DOHH2 (cell line): ENCODE measurements at regions not wholly inside any gene's neighbourhood (a gene's known extent, or its start where the extent isn't known, plus 50 kb on each side); places are given as distances from the start of the nearest gene placed in this dataset.

ENCODE experiments used
- H3F3A ChIP-seq: fragments of 200-600 bp; sonication (generic), shearing (Covaris generic); 2 replicates; pipeline ENCODE4 v1.6.0; 2016; ENCODE audit warnings: antibody characterized with exemption, mild to moderate bottlenecking; ENCODE audit not compliant: control insufficient read depth, insufficient read depth
- H3K27ac ChIP-seq: fragments of 200-600 bp; sonication (generic); 2 replicates; pipeline ENCODE4 v1.5.1; 2014; ENCODE audit warnings: low read depth, mild to moderate bottlenecking, low read length, moderate library complexity
- H3K27me3 ChIP-seq: fragments of 200-600 bp; sonication (generic); 2 replicates; pipeline ENCODE4 v1.6.1; 2014; ENCODE audit warnings: mild to moderate bottlenecking, low read length, mixed read lengths; ENCODE audit not compliant: control insufficient read depth
- H3K36me3 ChIP-seq: fragments of 200-600 bp; sonication (generic); 2 replicates; pipeline ENCODE4 v1.6.1; 2014; ENCODE audit warnings: mild to moderate bottlenecking, low read length, moderate library complexity, mixed read lengths; ENCODE audit not compliant: control insufficient read depth
- H3K4me1 ChIP-seq: fragments of 200-600 bp; sonication (generic); 2 replicates; pipeline ENCODE4 v1.6.1; 2014; ENCODE audit warnings: mild to moderate bottlenecking, low read length, mixed read lengths; ENCODE audit not compliant: control insufficient read depth
- H3K4me2 ChIP-seq: fragments of 200-600 bp; sonication (generic); 2 replicates; pipeline ENCODE4 v1.6.0; 2014; ENCODE audit warnings: mild to moderate bottlenecking, low read length, moderate library complexity
- H3K4me3 ChIP-seq: fragments of 200-600 bp; sonication (generic); 2 replicates; pipeline ENCODE4 v1.5.1; 2014; ENCODE audit warnings: mild to moderate bottlenecking, low read length, mixed read lengths
- H3K79me2 ChIP-seq: fragments of 200-600 bp; sonication (generic); 2 replicates; pipeline ENCODE4 v1.6.1; 2014; ENCODE audit warnings: mild to moderate bottlenecking, low read length, mixed read lengths; ENCODE audit not compliant: control insufficient read depth
- H3K9me2 ChIP-seq: fragments of 200-600 bp; sonication (generic); replicated peaks from 2 replicates; pipeline ENCODE4 v1.6.1; 2014; ENCODE audit warnings: mild to moderate bottlenecking, low read length, mixed read lengths; ENCODE audit not compliant: control insufficient read depth
- H3K9me3 ChIP-seq: fragments of 200-600 bp; sonication (generic); 2 replicates; pipeline ENCODE4 v1.6.1; 2014; ENCODE audit warnings: antibody characterized with exemption, low read length, mixed read lengths; ENCODE audit not compliant: control insufficient read depth, insufficient read depth
- H4K20me1 ChIP-seq: fragments of 200-600 bp; sonication (generic); 2 replicates; pipeline ENCODE4 v1.6.0; 2014; ENCODE audit warnings: low read depth, mild to moderate bottlenecking, antibody characterized with exemption, low read length, moderate library complexity; ENCODE audit not compliant: control insufficient read depth, insufficient read depth
- EZH2phosphoT487 ChIP-seq: fragments of 200-600 bp; sonication (generic); IDR thresholded peaks from 2 replicates; pipeline ENCODE4 v1.6.1; 2017; ENCODE audit warnings: borderline replicate concordance, mild to moderate bottlenecking, antibody characterized with exemption, low read length, moderate library complexity, mixed read lengths
- TF ChIP-seq, protein P1 (sequence below): fragments of 200-600 bp; sonication (generic); IDR thresholded peaks from one replicate; pipeline ENCODE4 v1.5.1; 2014; ENCODE audit warnings: antibody characterized with exemption, mild to moderate bottlenecking, low read depth, low read length; ENCODE audit not compliant: poor library complexity, severe bottlenecking

GRCh38 chr3:76586471-76586870 lies 453.4 kb upstream of the ROBO2 start:
- Histone ChIP-seq H3K27me3 (no peaks in the 10 kb centered on the region), H3K9me3 (no peaks in the 10 kb centered on the region), H3K9me2 (no peaks in the 10 kb centered on the region), H3K4me1 (no peaks in the 10 kb centered on the region), H4K20me1 (no peaks in the 10 kb centered on the region), H3F3A (no peaks in the 10 kb centered on the region), H3K4me2 (no peak overlapping the region), H3K4me3 (no peak overlapping the region), H3K36me3 (no peaks in the 10 kb centered on the region), H3K79me2 (no peaks in the 10 kb centered on the region), H3K27ac (no peak overlapping the region)
- TF ChIP-seq, protein P1, sequence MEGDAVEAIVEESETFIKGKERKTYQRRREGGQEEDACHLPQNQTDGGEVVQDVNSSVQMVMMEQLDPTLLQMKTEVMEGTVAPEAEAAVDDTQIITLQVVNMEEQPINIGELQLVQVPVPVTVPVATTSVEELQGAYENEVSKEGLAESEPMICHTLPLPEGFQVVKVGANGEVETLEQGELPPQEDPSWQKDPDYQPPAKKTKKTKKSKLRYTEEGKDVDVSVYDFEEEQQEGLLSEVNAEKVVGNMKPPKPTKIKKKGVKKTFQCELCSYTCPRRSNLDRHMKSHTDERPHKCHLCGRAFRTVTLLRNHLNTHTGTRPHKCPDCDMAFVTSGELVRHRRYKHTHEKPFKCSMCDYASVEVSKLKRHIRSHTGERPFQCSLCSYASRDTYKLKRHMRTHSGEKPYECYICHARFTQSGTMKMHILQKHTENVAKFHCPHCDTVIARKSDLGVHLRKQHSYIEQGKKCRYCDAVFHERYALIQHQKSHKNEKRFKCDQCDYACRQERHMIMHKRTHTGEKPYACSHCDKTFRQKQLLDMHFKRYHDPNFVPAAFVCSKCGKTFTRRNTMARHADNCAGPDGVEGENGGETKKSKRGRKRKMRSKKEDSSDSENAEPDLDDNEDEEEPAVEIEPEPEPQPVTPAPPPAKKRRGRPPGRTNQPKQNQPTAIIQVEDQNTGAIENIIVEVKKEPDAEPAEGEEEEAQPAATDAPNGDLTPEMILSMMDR = no peak

- TF ChIP-seq, protein P1 = no peak
- TF ChIP-seq EZH2phosphoT487 = no peak
- H3K79me2 ChIP-seq = no peaks in the 10 kb centered on the region
- H3K27ac ChIP-seq = no peak overlapping the region
- H3K9me2 ChIP-seq = no peaks in the 10 kb centered on the region
- no peaks in the 10 kb centered on the region for H4K20me1 ChIP-seq
- no peaks in the 10 kb centered on the region for H3K27me3 ChIP-seq
- no peak overlapping the region for H3K4me3 ChIP-seq
- no peaks in the 10 kb centered on the region for H3F3A ChIP-seq
- no peaks in the 10 kb centered on the region for H3K36me3 ChIP-seq
- H3K4me1 ChIP-seq = no peaks in the 10 kb centered on the region
- no peak overlapping the region for H3K4me2 ChIP-seq
- no peaks in the 10 kb centered on the region; the same call in 1 of the 2 replicates for H3K9me3 ChIP-seq
Observed at GRCh38 chr3:76610150-76610549, 429.7 kb upstream of the ROBO2 start.

DNA sequence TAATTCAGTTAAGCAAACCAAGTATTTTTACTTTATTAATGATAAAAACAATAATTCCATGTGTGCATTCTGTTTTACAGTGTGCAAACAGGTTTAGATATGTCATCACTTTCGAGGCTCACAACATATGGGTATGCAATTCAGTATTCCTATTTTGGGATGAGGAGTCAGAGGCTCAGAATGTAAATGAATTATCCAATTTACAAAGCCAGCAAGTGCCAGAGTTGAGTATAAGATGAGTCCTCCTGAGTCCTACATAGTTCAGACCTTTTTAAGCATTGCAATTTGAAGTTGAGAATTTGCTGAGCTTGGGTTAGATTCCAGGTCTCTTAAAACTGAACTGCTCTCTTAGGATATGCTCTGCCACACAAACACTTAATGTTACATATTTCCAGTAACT lies 424.2 kb upstream of the ROBO2 start:
- Histone ChIP-seq H3K27ac (no peak overlapping the region), H3K4me2 (no peak overlapping the region), H3K9me2 (no peaks in the 10 kb centered on the region), H3K4me3 (no peak overlapping the region), H3K79me2 (no peaks in the 10 kb centered on the region), H3K36me3 (no peaks in the 10 kb centered on the region), H3F3A (no peaks in the 10 kb centered on the region), H3K27me3 (no peaks in the 10 kb centered on the region), H3K9me3 (no peaks in the 10 kb centered on the region), H3K4me1 (no peaks in the 10 kb centered on the region), H4K20me1 (no peaks in the 10 kb centered on the region)
- TF ChIP-seq, protein P1 = no peak
- TF ChIP-seq EZH2phosphoT487 = no peak

DNA sequence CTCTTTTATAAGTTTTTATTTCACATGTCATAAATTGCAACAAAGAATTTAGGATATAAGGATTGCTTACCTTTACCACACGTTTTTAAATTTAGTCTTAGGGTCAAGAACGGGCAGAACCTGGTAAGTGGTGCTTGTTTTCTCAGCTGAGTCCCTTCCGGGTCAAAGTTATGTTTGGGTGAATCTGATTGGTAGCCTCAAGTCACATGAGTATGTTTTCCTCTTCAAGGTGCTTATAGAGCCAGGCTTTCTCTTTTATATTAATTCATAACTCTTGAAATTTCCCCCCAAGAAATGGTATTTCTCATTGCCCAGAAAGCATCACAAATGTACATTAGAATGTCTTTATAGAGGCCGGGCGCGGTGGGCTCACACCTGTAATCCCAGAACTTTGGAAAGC lies 415.7 kb upstream of the ROBO2 start:
- Histone ChIP-seq H3K79me2 (no peaks in the 10 kb centered on the region), H3F3A (no peaks in the 10 kb centered on the region), H3K4me1 (no peaks in the 10 kb centered on the region), H3K27ac (no peak overlapping the region), H3K27me3 (no peaks in the 10 kb centered on the region), H3K9me3 (no peaks in the 10 kb centered on the region), H4K20me1 (no peaks in the 10 kb centered on the region), H3K4me3 (no peak overlapping the region), H3K4me2 (no peak overlapping the region), H3K36me3 (no peaks in the 10 kb centered on the region), H3K9me2 (no peaks in the 10 kb centered on the region)
- TF ChIP-seq, protein P1 = no peak
- no peak for TF ChIP-seq EZH2phosphoT487
